ENCODE measurements at regions not wholly inside any gene's neighbourhood (a gene's known extent, or its start where the extent isn't known, plus 50 kb on each side); places are given as distances from the start of the nearest gene placed in this dataset.

DNA sequence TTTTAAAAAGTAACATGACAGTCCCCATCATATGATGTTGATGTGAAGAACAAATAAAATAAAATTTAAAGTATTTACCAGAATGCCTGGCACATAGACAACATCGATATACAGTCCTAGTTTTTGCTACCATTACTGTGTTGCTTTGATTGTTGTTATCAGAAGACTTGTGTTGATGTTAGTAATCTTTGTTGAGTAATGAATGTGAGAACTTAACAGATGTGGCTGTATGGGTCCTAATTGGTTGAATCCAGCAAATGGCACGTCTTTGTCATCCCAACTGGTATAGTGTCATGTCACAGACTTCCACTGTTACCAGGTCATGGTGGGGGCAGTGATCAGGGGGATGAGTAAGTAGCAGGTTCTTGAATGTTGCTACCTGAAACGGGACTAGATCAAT, 1151.4 kb upstream of the CDH8 start:
- no peak overlapping the region for H3K4me3 ChIP-seq (ENCODE audit: low read depth, low read length)
- DNase-seq (ENCODE audit: low read depth, low spot score) = no peak
- no peak for TF ChIP-seq CTCF (IDR thresholded peaks at IDR 0.05; ENCODE audit: low read depth, low read length)
- in situ Hi-C loops (cut with HindIII; ENCODE audit: low sequenced_read_pairs) = no loop called here

DNA sequence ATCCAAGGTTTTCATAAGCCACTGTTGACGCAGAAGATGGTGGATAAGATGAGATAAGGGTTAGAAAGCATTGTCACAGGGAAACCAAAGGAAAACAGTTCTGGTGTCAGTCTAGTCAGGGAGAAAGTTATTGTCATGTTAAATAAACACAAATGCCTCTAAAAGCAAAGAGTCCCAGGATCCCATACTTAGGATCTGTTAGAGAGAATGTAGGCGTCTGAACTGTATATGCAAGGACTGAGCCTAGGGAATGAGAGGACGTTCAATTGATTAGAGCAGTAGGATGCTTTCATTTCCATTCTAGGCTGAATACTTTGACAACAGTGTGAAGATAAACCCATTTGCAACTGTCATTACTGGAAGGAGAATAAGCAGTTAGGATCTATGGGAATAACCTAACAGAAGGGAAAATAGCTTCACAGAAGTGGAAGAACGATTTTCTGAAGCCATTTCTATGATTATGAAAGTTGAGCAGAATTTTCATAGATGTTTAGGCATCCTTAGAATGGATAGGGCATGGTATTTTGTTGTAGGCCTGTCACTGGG, 1149.1 kb upstream of the CDH8 start:
- H3K4me3 ChIP-seq (ENCODE audit: low read depth, low read length) = no peak overlapping the region
- in situ Hi-C loops (cut with HindIII; ENCODE audit: low sequenced_read_pairs) = no loop called here
- no peak for DNase-seq (ENCODE audit: low read depth, low spot score)
- no peak for TF ChIP-seq CTCF (IDR thresholded peaks at IDR 0.05; ENCODE audit: low read depth, low read length)

DNA sequence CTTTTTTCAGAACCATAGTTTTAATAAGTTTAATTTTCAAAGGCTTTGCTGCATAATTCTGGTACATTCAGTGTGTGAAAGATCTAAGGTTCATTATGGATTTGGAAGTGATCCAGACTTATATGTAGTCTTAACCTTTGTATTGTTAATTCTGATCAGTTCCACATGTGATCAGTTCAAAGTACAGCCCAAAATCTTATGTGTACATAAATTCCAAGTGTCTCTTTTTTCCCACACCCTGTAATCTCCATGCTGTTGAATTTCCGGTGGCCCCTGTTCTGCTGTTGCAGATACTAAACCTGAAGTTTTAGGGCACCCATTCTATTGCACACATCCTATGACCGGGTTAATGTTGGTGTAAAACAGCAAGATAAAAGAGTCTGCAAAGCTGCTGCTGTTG, 1147.5 kb upstream of the CDH8 start:
- no peak overlapping the region for H3K4me3 ChIP-seq (ENCODE audit: low read depth, low read length)
- in situ Hi-C loops (cut with HindIII; ENCODE audit: low sequenced_read_pairs) = no loop called here
- no peak for TF ChIP-seq CTCF (IDR thresholded peaks at IDR 0.05; ENCODE audit: low read depth, low read length)
- DNase-seq (ENCODE audit: low read depth, low spot score) = no peak

DNA sequence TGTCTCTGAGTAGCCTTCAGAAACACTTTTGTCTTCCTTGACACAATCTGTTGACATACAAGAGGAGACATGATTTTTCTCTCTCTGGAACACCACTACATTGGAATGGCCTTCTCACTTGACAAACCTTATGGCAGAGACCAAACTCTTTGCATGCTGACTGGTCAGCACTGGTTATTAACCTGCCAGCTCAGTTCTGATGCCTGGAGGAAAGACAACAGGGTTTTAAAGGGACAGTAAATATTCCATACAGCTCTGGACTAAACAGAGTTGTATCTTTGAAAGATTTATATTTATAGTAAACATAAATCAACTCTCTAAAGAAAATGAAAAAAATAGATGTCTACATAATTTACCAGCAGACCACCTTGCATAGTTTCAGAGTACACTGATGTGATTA, 1139.1 kb upstream of the CDH8 start:
- TF ChIP-seq CTCF (IDR thresholded peaks at IDR 0.05; ENCODE audit: low read depth, low read length) = no peak
- in situ Hi-C loops (cut with HindIII; ENCODE audit: low sequenced_read_pairs) = no loop called here
- DNase-seq (ENCODE audit: low read depth, low spot score) = no peak
- H3K4me3 ChIP-seq (ENCODE audit: low read depth, low read length) = no peak overlapping the region

GRCh38 chr16:63174801-63175200, 1138.6 kb upstream of the CDH8 start:
- DNase-seq (ENCODE audit: low read depth, low spot score) = no peak
- H3K4me3 ChIP-seq (ENCODE audit: low read depth, low read length) = no peak overlapping the region
- TF ChIP-seq CTCF (IDR thresholded peaks at IDR 0.05; ENCODE audit: low read depth, low read length) = no peak
- in situ Hi-C loops (cut with HindIII; ENCODE audit: low sequenced_read_pairs) = no loop called here

GRCh38 chr16:63171545-63171944, 1135.3 kb upstream of the CDH8 start:
- no peak for DNase-seq (ENCODE audit: low read depth, low spot score)
- no peak for TF ChIP-seq CTCF (IDR thresholded peaks at IDR 0.05; ENCODE audit: low read depth, low read length)
- H3K4me3 ChIP-seq (ENCODE audit: low read depth, low read length) = no peak overlapping the region
- in situ Hi-C loops (cut with HindIII; ENCODE audit: low sequenced_read_pairs) = no loop called here

DNA sequence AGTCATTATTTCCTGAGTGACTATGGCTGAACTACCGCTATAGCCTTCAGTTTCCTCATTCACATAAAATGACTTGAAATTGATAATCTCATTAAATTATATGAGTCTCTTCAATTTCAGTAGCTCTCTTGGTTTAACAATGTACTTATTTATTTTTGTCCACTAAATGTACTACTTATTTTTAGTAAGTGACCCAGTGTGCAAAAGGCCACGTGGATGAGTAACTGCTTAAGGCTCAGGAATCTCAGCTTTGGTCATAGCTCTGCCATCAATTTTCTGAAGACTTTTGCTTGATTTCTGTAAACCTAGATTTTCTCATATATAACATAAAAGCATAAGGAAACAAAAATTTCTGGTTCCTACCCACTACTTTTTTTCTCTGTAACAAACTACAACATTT, 1132.9 kb upstream of the CDH8 start:
- in situ Hi-C loops (cut with HindIII; ENCODE audit: low sequenced_read_pairs) = no loop called here
- no peak for DNase-seq (ENCODE audit: low read depth, low spot score)
- no peak for TF ChIP-seq CTCF (IDR thresholded peaks at IDR 0.05; ENCODE audit: low read depth, low read length)
- H3K4me3 ChIP-seq (ENCODE audit: low read depth, low read length) = no peak overlapping the region
